Bronchial epithelial cell (primary cell): ENCODE measurements at regions not wholly inside any gene's neighbourhood (a gene's known extent, or its start where the extent isn't known, plus 50 kb on each side); places are given as distances from the start of the nearest gene placed in this dataset.

Source experiments
- DNase-seq: peaks from one replicate; pipeline ENCODE4 v3.0.0-alpha.2; 2010; ENCODE audit warnings: low read depth
- FAIRE-seq: peaks from 2 replicates; lab custom pipeline; 2011; peaks lifted over from hg19 to GRCh38; lab: Jason Lieb, UNC
- H3K27me3 ChIP-seq: 2 replicates; pipeline ENCODE4 v1.5.1; 2011; ENCODE audit warnings: low read length; ENCODE audit not compliant: control insufficient read depth, insufficient read depth
- H3K36me3 ChIP-seq: 2 replicates; pipeline ENCODE4 v1.5.1; 2011; ENCODE audit warnings: low read length; ENCODE audit not compliant: control insufficient read depth, insufficient read depth
- H3K4me3 ChIP-seq: 2 replicates; pipeline ENCODE4 v1.5.1; 2011; ENCODE audit warnings: mild to moderate bottlenecking, low read depth, low read length, control low read depth
- TF ChIP-seq, protein P1 (sequence below): IDR thresholded peaks from 2 replicates; pipeline ENCODE4 v1.5.1; 2011; ENCODE audit warnings: mild to moderate bottlenecking, moderate library complexity, low read length, control low read depth, inconsistent platforms; ENCODE audit not compliant: insufficient read depth, severe bottlenecking

DNA sequence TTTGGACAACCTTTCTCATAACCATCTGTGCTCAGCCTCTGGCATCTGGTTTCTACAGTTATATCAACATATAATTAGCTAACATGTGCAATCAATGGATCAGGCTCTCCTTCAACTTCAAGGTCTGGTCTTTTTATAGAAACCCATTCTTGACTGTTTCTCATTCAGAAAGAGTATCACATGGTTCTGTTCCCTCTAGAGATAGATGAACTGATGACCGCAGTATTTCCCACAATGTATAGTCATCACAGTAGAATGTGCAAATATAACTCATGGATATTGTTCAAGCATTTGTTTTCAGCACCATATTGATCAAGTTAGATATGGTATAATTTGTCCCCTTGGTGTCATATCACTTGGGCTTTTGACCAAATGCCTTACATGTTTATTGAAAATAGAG is 656.2 kb downstream of the FRK start:
- DNase-seq (no peak), FAIRE-seq (no peak)
- Histone ChIP-seq H3K27me3 (no peaks in the 10 kb centered on the region), H3K36me3 (no peaks in the 10 kb centered on the region), H3K4me3 (no peak overlapping the region)
- TF ChIP-seq, protein P1, sequence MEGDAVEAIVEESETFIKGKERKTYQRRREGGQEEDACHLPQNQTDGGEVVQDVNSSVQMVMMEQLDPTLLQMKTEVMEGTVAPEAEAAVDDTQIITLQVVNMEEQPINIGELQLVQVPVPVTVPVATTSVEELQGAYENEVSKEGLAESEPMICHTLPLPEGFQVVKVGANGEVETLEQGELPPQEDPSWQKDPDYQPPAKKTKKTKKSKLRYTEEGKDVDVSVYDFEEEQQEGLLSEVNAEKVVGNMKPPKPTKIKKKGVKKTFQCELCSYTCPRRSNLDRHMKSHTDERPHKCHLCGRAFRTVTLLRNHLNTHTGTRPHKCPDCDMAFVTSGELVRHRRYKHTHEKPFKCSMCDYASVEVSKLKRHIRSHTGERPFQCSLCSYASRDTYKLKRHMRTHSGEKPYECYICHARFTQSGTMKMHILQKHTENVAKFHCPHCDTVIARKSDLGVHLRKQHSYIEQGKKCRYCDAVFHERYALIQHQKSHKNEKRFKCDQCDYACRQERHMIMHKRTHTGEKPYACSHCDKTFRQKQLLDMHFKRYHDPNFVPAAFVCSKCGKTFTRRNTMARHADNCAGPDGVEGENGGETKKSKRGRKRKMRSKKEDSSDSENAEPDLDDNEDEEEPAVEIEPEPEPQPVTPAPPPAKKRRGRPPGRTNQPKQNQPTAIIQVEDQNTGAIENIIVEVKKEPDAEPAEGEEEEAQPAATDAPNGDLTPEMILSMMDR, result no peak

- no peak for FAIRE-seq
- H3K27me3 ChIP-seq, result no peaks in the 10 kb centered on the region
Measured at GRCh38 chr6:115398607-115399006, 662.1 kb downstream of the FRK start.

DNA sequence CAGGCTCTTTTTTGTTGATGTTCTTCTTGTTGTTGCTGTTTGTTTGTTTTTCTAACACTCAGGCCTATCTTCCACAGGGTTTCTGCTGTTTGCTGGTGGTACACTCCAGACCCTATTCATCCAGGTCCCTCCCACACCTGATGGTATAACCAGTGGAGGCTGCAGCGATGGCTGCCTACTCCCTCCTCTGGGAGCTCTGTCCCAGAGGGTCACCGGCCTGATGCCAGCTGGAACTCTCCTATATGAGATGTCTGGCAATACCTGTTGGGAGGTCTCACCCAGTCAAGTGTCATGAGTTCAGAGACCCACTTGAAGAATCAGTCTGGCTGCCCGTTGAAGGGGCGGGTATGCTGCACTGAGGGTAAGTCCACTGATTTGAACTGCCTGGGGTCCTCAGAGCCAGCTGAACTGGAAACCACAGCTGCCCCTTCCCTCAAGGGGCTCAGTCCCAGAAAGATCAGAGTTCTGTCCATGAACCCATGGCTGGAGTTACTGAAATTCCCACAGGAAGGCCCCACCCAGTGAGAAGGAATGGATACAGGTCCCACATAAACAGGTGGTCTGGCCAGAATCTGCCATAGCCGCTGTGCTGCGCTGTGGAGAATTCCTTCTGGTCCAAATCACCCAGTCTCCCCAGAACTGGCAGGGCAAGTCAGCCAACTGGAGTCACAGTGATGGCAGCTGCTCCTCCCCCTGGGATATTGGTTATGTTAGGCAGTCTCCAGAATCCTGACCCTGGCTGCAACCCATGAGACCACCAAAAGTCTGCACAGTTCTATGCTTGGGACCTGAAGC is 664.4 kb downstream of the FRK start:
- FAIRE-seq (no peak), DNase-seq (no peak)
- TF ChIP-seq, protein P1, result no peak
- Histone ChIP-seq H3K4me3 (no peak overlapping the region), H3K27me3 (no peaks in the 10 kb centered on the region), H3K36me3 (no peaks in the 10 kb centered on the region)

More at GRCh38 chr6:115398607-115399006, 662.1 kb downstream of the FRK start:
- TF ChIP-seq, protein P1, result no peak
- DNase-seq, result no peak
- no peak overlapping the region for H3K4me3 ChIP-seq
- no peaks in the 10 kb centered on the region for H3K36me3 ChIP-seq

DNA sequence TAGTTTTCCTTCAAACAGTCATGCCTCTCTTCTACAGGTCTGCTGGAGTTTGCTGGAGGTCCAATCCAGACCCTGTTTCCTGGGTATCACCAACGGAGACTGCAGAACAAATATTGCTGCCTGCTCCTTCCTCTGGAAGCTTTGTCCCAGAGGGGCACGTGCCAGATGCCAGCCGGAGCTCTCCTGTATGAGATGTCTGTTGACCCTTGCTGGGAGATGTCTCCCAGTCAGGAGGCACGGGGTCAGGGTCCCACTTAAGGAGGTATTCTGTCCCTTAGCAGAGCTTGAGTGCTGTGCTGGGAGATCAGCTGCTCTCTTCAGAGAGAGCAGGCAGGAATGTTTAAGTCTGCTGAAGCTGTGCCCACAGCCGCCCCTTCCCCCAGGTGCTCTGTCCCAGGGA is 666.9 kb downstream of the FRK start:
- Histone ChIP-seq H3K27me3 (no peaks in the 10 kb centered on the region), H3K4me3 (no peak overlapping the region), H3K36me3 (no peaks in the 10 kb centered on the region)
- TF ChIP-seq, protein P1, result no peak
- DNase-seq, result no peak
- FAIRE-seq, result no peak

- Histone ChIP-seq H3K27me3 (no peaks in the 10 kb centered on the region), H3K36me3 (no peaks in the 10 kb centered on the region), H3K4me3 (no peak overlapping the region)
- DNase-seq, result no peak
- no peak for FAIRE-seq
- TF ChIP-seq, protein P1, result no peak
Measured at GRCh38 chr6:115370202-115370601, 690.5 kb downstream of the FRK start.
